ENCODE measurements at regions not wholly inside any gene's neighbourhood (a gene's known extent, or its start where the extent isn't known, plus 50 kb on each side); places are given as distances from the start of the nearest gene placed in this dataset.

DNA sequence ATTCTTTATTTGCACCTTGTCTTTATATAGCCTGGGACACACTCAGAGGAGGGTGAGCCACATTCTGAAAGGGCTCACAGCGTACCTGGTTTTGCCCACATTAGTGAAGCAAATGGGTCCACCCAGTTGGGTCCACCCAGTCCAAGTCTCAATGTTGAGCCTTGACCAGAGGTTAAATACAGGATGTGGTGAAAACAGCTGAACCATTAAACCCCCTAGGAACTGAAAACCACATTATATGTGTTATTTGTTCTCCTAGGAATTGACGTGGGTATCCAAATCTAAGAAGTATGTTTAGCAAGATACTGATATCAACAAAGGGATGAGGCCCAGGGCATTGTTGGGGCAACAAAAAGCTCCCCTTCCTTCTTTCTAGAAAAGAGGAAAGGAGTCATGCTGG, 83.8 kb downstream of the SETD4 start:
- no peak for TF ChIP-seq POLR2A (IDR thresholded peaks at IDR 0.05; ENCODE audit: low read length)
- no peak for TF ChIP-seq GATA1 (IDR thresholded peaks at IDR 0.05; ENCODE audit: low read depth, low read length)

Data from erythroblast (primary cell).